ENCODE measurements at regions not wholly inside any gene's neighbourhood (a gene's known extent, or its start where the extent isn't known, plus 50 kb on each side); places are given as distances from the start of the nearest gene placed in this dataset.

GRCh38 chr4:108560616-108561015 lies 59.8 kb upstream of the RPL34 start:
- TF ChIP-seq CTCF (IDR thresholded peaks at IDR 0.05; ENCODE audit: poor library complexity) (no peak), EZH2 (IDR thresholded peaks at IDR 0.05; ENCODE audit: borderline replicate concordance) (no peak)
